ENCODE measurements at regions not wholly inside any gene's neighbourhood (a gene's known extent, or its start where the extent isn't known, plus 50 kb on each side); places are given as distances from the start of the nearest gene placed in this dataset.
"Not testable (repeated sequence)": the region's sequence is repeated elsewhere in the genome, so short reads cannot be mapped to it uniquely, and the experiment has no call there.

DNA sequence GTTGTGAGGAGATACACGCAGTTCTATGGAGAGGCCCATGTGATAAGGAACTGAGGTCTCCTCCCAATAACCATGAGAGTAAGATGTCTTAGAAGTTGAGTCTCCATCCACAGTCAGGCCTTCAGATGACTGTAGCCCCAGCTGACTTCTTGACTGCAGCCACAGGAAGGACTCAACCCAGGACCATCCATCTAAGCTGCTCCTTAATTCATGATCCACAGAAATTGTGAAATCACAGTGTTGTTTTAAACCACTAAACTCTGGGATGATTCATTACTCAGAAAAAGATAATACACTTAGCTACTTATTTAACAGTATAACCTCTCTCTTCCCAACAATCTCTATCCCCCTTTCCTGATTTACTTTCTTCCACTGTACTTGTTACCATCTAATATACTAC lies 173.3 kb downstream of the ALDH1A2 start:
- TF ChIP-seq, protein P1, sequence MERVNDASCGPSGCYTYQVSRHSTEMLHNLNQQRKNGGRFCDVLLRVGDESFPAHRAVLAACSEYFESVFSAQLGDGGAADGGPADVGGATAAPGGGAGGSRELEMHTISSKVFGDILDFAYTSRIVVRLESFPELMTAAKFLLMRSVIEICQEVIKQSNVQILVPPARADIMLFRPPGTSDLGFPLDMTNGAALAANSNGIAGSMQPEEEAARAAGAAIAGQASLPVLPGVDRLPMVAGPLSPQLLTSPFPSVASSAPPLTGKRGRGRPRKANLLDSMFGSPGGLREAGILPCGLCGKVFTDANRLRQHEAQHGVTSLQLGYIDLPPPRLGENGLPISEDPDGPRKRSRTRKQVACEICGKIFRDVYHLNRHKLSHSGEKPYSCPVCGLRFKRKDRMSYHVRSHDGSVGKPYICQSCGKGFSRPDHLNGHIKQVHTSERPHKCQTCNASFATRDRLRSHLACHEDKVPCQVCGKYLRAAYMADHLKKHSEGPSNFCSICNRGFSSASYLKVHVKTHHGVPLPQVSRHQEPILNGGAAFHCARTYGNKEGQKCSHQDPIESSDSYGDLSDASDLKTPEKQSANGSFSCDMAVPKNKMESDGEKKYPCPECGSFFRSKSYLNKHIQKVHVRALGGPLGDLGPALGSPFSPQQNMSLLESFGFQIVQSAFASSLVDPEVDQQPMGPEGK (CRISPR knock-in tag; IDR thresholded peaks at IDR 0.05; ENCODE audit: borderline replicate concordance), result no peak
- TF ChIP-seq PPARA (CRISPR knock-in tag; IDR thresholded peaks at IDR 0.05; ENCODE audit: borderline replicate concordance) (no peak), OSR1 (CRISPR knock-in tag; IDR thresholded peaks at IDR 0.05) (no peak), ZFP3 (CRISPR knock-in tag; IDR thresholded peaks at IDR 0.05) (no peak)
- TF ChIP-seq, protein P2, sequence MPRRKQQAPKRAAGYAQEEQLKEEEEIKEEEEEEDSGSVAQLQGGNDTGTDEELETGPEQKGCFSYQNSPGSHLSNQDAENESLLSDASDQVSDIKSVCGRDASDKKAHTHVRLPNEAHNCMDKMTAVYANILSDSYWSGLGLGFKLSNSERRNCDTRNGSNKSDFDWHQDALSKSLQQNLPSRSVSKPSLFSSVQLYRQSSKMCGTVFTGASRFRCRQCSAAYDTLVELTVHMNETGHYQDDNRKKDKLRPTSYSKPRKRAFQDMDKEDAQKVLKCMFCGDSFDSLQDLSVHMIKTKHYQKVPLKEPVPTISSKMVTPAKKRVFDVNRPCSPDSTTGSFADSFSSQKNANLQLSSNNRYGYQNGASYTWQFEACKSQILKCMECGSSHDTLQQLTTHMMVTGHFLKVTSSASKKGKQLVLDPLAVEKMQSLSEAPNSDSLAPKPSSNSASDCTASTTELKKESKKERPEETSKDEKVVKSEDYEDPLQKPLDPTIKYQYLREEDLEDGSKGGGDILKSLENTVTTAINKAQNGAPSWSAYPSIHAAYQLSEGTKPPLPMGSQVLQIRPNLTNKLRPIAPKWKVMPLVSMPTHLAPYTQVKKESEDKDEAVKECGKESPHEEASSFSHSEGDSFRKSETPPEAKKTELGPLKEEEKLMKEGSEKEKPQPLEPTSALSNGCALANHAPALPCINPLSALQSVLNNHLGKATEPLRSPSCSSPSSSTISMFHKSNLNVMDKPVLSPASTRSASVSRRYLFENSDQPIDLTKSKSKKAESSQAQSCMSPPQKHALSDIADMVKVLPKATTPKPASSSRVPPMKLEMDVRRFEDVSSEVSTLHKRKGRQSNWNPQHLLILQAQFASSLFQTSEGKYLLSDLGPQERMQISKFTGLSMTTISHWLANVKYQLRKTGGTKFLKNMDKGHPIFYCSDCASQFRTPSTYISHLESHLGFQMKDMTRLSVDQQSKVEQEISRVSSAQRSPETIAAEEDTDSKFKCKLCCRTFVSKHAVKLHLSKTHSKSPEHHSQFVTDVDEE (CRISPR knock-in tag; IDR thresholded peaks at IDR 0.05), result no peak
- TF ChIP-seq, protein P3, sequence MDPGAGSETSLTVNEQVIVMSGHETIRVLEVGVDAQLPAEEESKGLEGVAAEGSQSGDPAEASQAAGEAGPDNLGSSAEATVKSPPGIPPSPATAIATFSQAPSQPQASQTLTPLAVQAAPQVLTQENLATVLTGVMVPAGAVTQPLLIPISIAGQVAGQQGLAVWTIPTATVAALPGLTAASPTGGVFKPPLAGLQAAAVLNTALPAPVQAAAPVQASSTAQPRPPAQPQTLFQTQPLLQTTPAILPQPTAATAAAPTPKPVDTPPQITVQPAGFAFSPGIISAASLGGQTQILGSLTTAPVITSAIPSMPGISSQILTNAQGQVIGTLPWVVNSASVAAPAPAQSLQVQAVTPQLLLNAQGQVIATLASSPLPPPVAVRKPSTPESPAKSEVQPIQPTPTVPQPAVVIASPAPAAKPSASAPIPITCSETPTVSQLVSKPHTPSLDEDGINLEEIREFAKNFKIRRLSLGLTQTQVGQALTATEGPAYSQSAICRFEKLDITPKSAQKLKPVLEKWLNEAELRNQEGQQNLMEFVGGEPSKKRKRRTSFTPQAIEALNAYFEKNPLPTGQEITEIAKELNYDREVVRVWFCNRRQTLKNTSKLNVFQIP (CRISPR knock-in tag; IDR thresholded peaks at IDR 0.05; ENCODE audit: borderline replicate concordance, low read depth), result no peak
- ATAC-seq, result no peak

DNA sequence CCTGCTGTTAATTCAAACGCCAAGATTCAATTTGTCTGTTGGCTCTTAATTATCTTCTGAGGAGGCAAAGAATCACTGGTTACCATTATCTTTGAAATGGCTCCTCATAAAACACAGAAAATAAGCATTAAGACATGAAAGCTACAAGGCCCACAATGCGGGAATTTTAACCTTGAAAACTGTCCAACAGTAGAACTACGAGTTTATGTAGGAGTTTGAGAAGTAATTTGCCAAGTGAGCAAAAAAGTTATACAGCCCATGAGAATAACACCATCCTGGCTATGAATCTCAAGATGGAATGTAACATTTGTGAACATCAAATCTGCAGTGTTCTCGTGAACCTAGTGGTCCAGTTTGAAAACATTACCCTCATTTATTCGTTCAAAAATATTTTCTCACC lies 172.5 kb downstream of the ALDH1A2 start:
- no peak for ATAC-seq
- no peak for TF ChIP-seq ZFP30 (CRISPR knock-in tag; IDR thresholded peaks at IDR 0.05)
- no peak for TF ChIP-seq GLIS3 (CRISPR knock-in tag; IDR thresholded peaks at IDR 0.05)
- TF ChIP-seq RARB (CRISPR knock-in tag; IDR thresholded peaks at IDR 0.05), result no peak
- no peak for TF ChIP-seq ISL1 (CRISPR knock-in tag; IDR thresholded peaks at IDR 0.05)
- TF ChIP-seq TOX (CRISPR knock-in tag; IDR thresholded peaks at IDR 0.05; ENCODE audit: borderline replicate concordance), result no peak
- TF ChIP-seq ESRRG (CRISPR knock-in tag; IDR thresholded peaks at IDR 0.05), result no peak
- TF ChIP-seq ZNF8 (CRISPR knock-in tag; IDR thresholded peaks at IDR 0.05), result no peak

DNA sequence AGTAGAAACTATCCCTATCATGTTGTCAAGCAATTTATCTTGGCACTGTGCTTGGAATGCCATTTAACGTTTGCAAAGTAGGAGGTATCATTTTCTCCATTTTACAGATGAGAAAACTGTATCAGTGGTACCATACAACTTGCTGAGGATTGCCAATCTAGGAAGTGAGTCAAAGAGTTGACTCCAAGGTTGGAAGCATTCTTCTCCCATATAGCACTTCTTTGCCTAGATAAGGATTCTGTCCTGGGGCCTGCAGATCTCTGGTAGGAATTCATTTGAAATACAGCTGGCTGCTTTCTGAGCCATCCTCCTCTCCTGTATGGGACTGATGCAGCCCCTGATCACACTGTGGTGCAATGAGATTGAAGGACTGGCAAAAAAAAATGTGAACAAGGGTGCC lies 170.2 kb downstream of the ALDH1A2 start:
- TF ChIP-seq, protein P4, sequence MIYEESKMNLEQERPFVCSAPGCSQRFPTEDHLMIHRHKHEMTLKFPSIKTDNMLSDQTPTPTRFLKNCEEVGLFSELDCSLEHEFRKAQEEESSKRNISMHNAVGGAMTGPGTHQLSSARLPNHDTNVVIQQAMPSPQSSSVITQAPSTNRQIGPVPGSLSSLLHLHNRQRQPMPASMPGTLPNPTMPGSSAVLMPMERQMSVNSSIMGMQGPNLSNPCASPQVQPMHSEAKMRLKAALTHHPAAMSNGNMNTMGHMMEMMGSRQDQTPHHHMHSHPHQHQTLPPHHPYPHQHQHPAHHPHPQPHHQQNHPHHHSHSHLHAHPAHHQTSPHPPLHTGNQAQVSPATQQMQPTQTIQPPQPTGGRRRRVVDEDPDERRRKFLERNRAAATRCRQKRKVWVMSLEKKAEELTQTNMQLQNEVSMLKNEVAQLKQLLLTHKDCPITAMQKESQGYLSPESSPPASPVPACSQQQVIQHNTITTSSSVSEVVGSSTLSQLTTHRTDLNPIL (CRISPR knock-in tag; IDR thresholded peaks at IDR 0.05; ENCODE audit: low read depth), result no peak
- no peak for ATAC-seq

DNA sequence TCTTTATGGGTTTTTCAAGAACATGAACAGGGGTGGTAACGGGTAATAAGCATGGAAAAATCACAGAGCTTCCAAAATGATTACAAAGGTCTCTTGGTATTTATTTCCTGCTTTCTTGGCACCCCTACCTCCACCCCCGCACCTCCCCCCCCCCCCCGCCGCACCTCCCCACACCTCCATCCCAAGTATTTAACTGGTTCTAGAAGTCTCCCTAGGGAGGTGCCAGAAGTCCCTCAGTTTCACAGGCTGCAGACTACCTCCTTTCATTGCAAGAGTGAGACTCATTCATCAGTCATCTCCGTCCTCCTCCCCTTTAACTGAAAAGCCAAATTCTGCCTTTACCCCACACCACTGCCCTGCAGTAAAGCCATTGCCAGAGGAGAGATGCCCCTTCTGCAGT lies 169.4 kb downstream of the ALDH1A2 start:
- no peak for ATAC-seq
- TF ChIP-seq, protein P4 (CRISPR knock-in tag; IDR thresholded peaks at IDR 0.05; ENCODE audit: low read depth), result no peak
- no peak for TF ChIP-seq ZFP30 (CRISPR knock-in tag; IDR thresholded peaks at IDR 0.05)

DNA sequence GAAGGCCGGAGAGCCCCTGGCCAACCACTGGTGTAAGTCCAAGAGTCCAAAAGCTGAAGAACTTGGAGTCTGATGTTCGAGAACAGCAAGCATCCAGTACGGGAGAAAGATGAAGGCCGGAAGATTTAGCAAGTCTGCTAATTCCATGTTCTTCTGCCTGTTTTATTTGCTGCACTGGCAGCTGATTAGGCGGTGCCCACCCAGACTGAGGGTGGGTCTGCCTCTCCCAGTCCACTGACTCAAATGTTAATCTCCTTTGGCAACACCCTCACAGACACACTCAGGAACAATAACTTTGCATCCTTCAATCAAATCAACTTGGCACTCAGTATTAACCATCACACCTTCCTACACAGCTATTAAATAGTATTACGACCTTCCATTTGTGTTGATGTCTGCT lies 168.6 kb downstream of the ALDH1A2 start:
- not testable (repeated sequence) for ATAC-seq

DNA sequence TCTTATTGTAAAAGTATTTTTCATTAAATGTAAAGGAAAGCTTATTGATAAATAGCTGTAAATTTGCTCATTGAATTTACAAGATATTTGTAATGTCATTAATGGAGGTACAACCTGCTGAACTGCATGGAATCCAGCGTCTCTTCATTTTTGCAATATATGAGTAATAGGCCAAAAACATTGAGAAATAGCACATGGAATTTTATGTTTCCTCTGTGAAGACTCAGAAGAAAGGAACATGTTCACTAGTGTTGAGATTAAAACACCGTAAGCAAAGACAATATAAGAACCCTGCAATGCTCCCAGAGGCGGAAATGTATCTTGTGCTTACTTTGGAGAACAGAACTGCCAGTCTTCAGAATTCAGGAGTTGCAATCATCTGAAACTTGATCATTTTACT lies 167.6 kb downstream of the ALDH1A2 start:
- TF ChIP-seq ARNTL (CRISPR knock-in tag; IDR thresholded peaks at IDR 0.05; ENCODE audit: borderline replicate concordance, low read depth) (no peak), BACH2 (CRISPR knock-in tag; IDR thresholded peaks at IDR 0.05; ENCODE audit: borderline replicate concordance) (no peak), TOX (CRISPR knock-in tag; IDR thresholded peaks at IDR 0.05; ENCODE audit: borderline replicate concordance) (no peak), OSR1 (CRISPR knock-in tag; IDR thresholded peaks at IDR 0.05) (no peak), ZNF565 (CRISPR knock-in tag; conservative IDR thresholded peaks at IDR 0.05; ENCODE audit: low read depth) (no peak), CSDC2 (CRISPR knock-in tag; IDR thresholded peaks at IDR 0.05) (no peak)
- TF ChIP-seq, protein P4 (CRISPR knock-in tag; IDR thresholded peaks at IDR 0.05; ENCODE audit: low read depth), result no peak
- ATAC-seq, result no peak
